CD4-positive, alpha-beta T cell treated with Interleukin-1 beta for 1 hour (primary cell): ENCODE measurements at regions not wholly inside any gene's neighbourhood (a gene's known extent, or its start where the extent isn't known, plus 50 kb on each side); places are given as distances from the start of the nearest gene placed in this dataset.
"Not testable (repeated sequence)": the region's sequence is repeated elsewhere in the genome, so short reads cannot be mapped to it uniquely, and the experiment has no call there.

Experiments used
- DNase-seq, 2 donors: peaks; one replicate each; pipeline ENCODE4 v3.0.0-alpha.2; 2020 to 2022

DNA sequence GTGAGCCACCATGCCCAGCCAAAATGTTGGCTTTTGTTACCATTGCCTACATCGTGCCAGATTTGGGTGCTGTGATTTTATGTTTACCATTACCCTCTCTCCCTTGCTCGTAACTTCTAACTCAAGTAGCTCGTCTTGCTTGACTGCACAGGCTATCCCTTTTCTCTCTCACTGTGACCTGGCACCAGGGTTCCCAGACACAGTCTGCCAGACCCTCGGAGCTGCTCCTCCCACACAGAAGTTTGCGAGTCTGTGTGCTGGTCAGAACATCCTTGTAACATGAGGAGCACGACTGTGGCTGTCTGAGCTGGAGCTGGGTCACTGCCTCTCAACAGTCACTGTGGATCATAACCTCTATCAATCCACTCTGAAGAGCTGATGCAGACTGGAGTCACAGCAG, 152.5 kb upstream of the ACKR3 start:
- DNase-seq, result no peak

DNA sequence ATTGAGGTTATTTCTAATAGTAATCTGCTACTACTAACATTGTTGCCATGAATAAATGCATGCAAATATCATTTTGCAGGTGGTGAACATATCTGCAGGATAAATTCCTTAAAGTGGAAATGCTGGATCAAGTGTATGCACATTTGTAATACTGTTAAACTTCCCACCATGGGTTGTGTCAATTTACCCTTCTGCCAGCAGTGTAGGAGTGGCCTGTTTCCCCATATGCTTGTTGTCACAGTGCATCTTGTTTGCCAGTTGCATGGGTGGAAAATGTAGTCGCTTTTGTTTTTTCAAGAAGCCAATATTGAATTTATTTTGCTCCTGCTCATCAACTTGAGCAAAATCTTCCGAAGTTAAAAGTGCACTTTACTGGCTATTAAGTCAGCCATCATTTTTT, 139.0 kb upstream of the ACKR3 start:
- no peak for DNase-seq

DNA sequence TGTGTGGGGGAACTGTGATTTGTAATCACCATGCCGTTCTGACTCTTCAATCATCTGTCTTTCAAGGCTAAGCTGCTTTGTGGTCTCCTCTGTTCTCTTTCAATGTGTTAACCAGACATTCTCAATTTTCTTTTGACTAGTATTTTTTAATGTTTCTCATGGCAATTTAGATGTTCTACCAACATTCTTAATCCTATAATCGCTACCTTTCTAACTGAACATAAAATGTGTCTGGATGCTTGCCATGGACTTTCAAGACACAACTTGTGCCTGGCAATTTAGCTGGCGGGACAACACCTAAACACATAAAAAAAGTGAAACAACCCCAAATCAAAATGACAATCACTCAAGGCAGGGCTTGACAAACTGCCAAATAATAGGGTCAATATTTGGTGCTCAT, 135.0 kb upstream of the ACKR3 start:
- DNase-seq, result no peak

DNA sequence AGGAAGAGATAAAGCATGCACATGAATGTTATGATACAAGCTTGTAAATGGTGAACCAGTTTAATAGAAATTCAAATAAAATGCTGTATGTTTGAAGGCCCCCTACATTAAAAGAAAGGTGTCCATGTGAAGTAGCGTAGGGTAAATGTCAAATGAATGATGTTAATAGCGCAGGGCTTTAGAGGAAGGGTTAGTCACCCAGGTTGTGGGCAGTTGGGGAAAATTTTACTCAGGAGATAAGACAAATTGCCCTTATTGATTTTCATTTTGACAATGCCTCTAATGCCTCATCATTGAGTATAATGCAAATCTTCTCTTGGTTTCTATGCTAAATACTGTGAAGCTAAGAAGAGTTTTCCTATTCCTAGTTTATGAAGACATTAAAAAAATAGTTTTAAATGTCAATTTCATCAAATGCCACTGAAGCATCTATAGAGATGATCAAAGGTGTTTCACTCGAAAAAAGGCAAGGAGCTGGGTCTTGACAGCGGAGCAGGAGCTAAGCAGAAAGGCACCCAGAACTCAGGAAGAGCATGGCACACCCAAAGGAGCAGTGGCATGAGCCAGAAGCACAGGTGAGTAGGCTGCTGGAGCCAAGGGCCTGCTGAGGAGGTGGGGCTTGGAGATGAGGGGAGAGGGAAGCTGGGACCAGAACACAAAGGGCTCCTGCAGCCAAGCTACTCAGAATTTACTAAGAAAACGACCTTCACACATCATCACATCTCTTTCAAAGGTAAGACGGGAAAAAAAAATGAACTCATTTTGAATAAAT, 129.3 kb upstream of the ACKR3 start:
- DNase-seq, result no peak

DNA sequence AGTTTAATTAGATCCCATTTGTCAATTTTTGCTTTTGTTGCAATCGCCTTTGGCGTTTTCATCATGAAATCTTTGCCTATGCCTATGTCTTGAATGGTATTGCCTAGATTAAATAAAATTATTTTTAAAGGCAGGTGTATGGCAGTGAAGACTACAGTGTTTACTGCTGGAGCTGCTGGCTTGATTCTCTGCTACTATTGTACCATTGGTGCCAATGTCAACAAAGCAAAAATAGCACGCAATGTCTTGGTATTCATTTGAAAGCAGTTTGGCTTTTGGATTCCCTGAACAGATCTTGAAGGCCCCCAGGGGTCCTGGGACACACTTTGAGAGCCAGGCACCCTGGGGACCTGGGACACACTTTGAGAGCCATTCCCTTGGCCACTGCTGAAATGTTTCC, 125.4 kb upstream of the ACKR3 start:
- no peak for DNase-seq

DNA sequence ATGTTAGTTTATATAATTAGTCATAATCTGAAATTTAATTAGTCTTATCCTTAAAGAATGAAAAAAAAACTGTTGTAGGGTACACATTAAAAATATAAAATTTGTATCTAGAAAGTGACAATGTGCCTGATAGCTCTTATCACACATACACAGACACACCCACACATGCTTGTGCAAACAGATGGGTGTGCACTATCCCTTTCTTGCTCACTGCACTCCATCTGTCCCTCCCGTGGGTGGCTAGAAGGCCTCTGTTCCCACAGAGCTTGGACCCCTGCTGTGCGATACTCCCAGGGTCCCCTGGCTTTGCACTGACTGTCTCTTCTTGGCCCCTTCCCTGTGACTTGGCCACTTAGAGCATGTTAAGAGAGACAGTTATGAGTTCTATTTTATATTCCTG, 123.9 kb upstream of the ACKR3 start:
- no peak for DNase-seq

DNA sequence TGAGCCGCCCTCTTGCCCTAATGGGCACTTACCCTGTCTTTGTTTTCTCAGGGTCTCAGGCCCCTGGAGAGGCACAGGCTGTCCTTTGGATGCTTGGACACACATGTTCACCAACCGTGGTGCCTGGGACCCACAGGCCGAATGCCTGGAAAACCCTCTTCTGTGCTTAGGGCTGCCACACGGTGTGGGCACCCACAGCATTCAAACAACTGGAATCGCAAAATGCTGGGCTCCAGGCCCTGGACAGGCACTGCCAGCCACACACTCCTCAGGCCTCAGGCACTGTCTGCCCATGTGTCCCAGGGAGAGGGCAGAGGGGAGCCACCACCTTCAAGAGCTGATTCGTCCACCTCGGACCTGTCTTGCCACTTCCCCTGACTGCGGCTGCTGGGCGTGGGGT, 123.1 kb upstream of the ACKR3 start:
- DNase-seq, result no peak

DNA sequence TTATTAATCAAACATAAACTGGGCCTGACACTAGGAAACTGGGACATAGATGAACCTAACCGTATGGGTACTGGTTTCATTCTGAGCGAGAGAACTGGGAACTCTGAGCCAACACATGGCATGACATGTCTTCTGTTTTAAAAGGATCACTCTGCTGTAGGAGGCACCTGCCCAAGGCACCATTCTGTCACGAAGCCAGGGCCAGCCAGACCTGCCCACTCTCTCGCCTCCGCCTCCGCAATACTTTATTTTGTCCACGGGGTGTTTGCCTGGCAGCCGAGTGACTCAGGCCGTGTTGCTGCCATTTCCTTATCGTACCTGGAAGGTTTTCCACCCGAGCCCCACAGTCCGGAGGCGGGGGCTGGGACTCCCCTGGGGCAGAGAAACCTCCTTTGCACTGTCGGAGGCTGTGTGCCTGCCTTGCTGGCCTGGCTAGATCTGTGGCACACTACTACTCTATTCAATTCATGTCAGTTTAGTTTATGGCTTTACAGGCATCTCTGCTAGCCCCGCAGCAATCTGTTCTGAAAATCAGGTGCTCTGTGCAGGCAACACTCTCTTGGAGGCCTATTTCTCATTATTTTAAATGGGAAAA, 120.4 kb upstream of the ACKR3 start:
- no peak for DNase-seq

DNA sequence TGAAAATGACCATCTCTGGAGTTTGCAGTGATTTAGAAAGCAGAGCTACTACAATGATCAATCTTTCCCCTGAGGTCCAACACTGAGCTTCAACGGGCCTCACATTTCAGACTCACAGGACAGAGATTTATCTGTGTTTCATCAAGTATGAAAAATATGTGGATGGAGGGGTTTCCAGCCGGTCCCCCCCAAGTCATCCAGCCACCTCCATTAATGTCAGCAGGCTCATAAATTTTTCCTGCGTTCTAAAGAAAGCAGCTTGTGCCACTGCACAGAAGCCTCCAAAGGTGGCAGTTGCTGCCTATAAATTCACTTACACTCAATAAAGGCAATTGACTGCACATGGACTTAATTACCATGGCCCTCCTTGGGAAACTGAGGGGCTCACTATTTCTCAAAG, 117.4 kb upstream of the ACKR3 start:
- no peak for DNase-seq

DNA sequence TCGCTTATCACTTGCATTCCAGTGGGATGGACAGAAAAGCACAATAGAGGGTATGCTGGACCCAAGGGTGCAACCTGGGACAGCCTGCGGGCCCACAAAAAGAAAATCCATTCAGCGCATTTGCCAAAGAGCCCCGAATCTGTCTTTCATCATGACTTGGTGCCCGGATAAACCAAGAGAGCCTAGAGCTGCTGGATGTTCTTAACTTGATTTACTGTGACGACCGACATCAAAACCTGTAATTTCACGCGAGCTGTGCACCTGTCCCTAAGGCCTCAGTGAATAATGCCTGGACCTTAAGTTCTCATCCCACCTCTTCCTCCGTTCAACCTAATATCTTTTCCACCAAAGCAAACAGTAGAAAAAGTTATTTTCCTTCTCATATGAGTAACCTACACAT, 115.5 kb upstream of the ACKR3 start:
- no peak for DNase-seq

DNA sequence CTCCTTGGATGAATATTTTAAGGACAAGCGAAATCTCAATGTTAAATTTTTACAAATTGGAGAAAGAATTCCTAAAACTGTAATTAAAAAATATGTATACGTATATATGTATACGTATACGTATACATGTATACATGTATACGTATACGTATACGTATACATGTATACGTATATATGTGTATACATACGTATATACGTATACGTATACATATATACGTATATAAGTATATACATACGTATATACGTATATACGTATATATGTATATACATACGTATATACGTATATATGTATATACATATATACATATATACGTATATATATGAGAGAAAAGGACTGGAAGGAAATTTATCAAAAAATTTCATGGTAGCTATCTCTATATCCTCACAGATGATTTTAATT, 110.2 kb upstream of the ACKR3 start:
- DNase-seq, result no peak

DNA sequence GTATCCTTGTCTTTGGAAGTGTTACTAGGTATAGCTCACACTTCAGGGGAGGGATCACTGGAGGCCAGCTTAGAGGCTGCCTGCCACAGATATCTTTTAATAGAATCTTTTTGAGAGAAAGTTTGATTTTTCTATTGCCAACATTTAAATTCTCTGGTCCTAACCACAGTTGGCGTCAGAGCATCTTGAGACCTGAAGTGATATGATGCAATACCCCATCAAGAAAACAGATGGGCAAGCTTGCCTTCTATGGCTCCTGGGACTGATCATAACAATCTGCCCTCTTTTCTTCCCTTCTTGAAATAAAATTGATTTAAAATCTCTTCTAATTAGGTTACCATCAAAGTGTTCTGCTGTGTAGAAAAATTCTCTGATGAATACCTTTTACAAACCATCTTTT, 105.5 kb upstream of the ACKR3 start:
- no peak for DNase-seq

DNA sequence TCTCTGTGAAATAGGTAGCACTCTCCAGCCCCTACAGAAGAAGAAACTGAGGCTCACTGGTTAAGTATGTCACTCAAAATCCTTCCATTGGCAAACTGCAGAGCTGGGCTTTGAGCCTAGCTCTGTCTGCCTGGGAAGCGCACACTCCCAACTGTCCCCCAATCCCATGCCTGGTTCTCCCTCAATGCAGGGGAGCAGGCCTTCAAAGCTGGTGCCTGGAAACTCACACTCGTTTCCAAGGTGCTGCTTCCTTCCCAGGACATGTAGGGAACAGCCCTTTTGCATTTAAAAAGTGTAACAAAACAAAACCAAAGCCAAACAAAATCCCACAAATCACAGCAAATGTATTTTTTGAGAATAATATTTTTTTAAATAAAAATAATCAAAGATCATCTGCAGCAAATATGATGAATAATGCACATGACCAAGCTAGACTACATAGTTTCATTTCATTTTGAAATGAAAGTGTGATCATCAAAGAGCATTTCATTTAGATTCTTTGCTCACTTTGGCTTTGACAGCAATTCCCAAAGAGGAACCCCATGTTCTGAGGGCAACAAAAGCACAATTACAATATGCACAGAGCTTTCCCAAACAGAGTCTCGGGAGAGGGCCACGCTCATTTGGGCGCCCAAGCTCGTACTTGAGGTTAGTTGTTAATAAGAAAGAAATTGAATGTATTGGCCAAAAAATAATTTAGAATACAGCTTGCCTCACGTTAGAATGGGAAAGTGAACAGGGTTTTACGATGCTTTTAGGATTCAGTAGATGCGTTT, 96.7 kb upstream of the ACKR3 start:
- no peak for DNase-seq

DNA sequence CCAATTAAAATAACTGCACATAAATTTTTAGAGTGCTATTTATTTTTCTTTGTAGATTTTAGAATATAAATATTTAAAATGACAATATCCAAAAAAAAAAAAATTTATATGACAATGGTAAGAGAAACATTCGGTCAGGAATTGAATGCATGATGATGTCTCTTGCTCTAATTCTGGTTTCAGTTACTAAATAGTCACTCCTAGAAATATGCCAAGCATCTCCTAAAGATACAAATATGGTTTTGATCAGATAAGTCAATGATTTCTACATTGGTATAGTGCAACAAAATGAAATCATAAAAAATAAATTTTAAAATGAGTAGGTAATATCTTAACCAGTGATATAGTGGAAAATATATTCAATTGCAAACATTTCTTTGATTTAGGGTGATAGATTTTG, 95.9 kb upstream of the ACKR3 start:
- no peak for DNase-seq

DNA sequence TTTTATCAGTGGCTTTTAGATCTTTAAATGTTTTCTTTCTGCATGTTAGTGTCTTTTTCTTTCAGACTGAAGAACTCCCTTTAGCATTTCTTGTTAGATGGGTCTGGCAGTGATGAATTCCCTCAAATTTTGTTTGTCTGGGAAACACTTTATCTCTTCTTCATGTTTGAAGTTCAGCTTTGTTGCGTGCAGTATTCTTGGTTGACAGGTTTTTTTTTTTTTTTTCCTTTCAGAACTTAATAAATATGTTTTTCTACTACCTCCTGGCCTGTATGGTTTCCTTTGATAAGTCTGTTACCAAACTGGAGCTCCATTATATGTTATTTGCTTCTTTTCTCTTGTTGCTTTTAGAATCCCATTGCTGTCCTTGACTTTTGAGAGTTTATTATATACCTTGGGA, 89.8 kb upstream of the ACKR3 start:
- no peak for DNase-seq

DNA sequence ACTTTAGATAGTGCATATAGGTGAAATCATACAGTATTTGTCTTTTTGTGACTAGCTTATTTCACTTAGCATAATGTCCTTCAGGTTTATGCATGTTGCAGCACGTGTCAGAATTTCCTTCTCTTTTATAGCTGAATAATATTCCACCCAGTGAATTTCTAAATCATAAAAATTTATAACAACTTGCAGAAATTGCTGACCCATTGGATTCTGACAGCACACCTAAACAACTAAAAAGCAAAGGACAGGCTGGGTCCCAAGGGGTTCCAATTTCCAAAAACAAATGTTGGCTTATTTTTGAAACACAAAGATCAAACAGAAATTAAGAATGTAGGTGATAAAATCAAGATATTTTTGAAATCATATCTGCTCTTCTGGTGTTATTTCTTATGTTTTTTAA, 86.5 kb upstream of the ACKR3 start:
- DNase-seq, result no peak

DNA sequence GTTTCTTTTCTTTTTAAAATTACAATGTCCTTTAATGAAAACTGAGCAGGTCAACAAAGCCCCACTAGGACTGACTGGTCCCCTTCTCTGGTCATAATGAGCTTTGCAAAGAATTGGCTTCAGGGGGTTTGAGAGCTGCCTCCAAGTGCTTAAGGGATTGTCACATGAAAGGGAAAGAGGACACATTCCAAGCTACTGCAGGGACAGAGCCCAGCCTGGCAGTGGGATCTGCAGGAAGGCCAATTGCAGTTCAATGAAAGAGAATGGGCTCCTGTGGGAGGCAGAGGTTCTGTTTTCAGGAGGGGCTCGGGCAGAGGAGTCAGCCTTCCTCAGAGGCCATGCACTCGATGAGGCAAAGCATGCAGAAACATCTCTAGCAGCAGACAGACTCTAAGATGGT, 84.1 kb upstream of the ACKR3 start:
- no peak for DNase-seq

DNA sequence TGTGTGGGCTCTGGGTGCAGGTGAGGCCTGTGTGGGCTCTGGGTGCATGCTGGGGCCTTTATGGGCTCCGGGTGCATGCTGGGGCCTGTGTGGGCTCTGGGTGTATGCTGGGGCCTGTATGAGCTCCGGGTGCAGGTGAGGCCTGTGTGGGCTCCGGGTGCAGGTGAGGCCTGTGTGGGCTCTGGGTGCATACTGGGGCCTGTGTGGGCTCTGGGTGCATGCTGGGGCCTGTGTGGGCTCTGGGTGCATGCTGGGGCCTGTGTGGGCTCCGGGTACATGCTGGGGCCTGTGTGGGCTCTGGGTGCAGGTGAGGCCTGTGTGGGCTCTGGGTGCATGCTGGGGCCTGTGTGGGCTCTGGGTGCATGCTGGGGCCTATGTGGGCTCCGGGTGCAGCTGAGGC, 80.5 kb upstream of the ACKR3 start:
- not testable (repeated sequence) for DNase-seq

DNA sequence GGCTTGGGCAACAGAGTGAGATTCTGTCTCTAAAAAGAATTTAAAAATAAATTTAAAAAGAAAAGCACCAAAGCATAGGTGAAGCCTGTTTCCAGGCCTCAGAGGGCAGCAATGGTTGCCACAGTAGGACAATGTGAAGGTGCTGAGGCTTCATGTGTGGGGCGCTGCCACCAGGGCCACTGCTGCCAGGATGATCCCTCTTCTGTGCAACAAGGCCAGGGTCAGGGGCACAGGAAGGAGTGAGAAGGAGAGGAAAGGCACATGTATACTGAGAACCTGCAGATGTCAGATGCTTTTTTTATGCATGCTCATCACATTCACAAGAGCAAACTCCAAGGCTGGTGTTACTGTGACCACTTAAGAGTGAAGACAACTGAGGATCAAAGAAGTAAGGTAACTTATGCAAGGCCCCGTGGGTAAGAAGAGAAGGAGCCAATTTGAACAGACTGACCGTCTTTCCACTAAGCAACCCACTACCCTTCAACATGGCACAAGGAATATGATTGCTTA, 79.7 kb upstream of the ACKR3 start:
- no peak for DNase-seq

DNA sequence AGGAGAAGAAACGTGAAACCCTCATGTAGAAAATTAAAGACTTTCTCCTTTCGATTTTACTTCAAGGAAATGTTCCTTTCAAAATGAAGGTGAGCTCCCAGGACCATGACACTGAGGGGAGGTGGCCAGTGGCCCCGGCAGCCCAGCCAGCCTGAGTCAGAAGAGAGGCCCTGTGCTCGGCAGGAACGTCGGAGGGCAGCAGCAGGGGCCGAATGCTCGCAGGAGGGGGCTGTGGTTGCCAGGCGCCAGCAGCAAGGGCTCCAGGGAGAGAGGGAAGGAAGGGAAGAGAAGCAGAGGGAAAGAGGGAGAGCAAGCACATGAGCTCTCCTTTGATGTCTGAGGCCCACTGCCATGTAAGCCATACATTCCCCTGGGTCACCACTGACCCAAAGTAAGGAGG, 73.3 kb upstream of the ACKR3 start:
- DNase-seq, result no peak

DNA sequence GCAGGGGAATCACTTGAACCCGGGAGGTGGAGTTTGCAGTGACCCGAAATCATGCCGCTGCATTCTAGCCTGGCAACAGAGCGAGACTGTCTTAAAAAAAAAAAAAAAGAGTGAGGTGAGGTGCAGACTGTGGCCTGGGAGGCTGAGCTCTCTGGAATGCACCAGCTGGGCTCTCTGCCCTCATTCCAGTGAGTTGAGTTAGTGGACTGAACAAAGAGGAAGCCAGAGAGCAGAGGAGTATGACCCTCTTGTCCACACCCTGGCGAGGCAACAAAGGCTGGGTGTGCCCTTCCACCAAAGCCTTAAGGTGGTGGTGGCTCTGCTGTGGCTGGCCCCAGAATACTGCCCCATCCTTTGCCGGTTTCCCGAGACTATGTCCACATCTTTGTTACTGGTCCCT, 71.3 kb upstream of the ACKR3 start:
- no peak for DNase-seq

DNA sequence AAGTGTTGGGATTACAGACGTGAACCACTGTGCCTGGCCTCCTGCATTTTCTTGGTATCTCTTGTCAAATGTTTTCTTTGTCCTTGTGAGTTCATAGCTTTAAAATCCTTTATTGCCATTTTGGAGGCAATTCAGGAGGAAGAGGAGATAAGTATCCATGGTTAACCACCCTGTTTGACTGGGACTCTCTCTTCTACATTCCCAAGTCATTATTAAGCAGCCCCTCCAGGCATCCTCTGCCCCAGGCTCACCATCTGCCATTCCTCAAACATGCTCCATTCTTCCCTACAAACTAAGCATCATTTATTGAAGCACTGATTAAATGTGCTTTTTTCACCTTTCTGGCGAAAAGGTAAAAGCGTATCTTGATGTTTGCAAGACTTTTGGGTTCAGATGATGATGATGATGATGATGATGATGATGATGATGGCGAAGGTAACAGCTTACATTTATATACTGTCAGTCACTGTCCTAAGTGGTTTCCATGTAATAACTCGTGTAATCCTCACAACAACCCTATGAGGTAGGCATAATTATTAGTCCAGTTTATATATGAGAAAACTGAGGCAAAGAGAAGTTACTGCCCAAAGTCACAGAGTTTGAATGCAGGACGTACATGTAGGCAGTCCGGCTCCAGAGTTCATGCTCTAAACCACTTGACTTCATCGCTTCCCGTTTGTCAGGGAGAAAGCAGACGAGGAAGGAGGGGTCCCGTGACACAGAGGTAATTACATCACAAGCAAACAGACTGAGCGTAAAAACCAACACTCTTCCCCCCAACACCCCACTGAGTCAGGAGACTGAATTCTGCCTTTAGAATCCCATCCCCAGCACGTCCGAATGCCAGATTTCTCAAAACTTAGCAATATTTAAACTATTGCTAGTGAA, 69.7 kb upstream of the ACKR3 start:
- peak in 1 of 2 donors; percentile 8 for DNase-seq

DNA sequence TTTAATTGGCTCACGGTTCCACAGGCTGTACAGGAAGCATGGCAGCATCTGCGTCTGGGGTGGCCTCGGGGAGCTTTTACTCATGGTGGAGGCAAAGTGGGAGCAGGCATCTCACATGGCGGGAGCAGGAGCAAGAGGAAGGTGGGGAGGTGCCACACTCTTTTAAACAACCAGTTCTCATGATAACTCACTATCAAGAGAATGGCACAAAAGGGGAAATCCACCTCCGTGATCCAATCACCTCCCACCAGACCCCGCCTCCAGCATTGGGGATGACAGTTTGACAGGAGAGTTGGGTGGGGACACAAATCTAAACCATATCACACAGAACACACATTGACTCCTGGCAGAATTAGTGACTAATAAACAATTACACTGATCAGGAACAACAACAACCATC, 68.6 kb upstream of the ACKR3 start:
- no peak for DNase-seq
